ENCODE measurements at regions not wholly inside any gene's neighbourhood (a gene's known extent, or its start where the extent isn't known, plus 50 kb on each side); places are given as distances from the start of the nearest gene placed in this dataset.

DNA sequence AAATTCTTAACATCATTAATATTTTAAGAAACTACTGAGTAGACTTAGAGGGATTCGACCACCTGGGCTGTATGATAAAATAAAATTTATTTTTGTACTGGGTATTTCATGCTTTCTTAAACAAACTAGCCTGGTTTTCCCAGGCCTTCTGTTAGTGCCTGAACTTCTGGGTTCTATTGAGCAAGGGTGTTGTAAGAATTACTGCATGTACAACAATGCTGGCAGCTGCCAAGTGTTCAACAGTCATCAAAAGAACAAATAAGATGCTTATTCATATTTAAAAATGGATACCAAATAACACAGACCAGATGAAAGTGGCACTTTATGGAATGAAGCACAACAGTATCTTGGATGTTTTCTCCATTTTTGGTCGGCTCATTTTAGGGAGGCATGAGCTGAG is 123.2 kb upstream of the FBXL7 start:
- no peak overlapping the region for H3K4me3 ChIP-seq (ENCODE audit: low read depth, low read length)
- DNase-seq (ENCODE audit: low read depth): no peak
- TF ChIP-seq, protein P1, sequence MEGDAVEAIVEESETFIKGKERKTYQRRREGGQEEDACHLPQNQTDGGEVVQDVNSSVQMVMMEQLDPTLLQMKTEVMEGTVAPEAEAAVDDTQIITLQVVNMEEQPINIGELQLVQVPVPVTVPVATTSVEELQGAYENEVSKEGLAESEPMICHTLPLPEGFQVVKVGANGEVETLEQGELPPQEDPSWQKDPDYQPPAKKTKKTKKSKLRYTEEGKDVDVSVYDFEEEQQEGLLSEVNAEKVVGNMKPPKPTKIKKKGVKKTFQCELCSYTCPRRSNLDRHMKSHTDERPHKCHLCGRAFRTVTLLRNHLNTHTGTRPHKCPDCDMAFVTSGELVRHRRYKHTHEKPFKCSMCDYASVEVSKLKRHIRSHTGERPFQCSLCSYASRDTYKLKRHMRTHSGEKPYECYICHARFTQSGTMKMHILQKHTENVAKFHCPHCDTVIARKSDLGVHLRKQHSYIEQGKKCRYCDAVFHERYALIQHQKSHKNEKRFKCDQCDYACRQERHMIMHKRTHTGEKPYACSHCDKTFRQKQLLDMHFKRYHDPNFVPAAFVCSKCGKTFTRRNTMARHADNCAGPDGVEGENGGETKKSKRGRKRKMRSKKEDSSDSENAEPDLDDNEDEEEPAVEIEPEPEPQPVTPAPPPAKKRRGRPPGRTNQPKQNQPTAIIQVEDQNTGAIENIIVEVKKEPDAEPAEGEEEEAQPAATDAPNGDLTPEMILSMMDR (IDR thresholded peaks at IDR 0.05; ENCODE audit: insufficient read depth, low read depth, low read length): no peak

- no peak overlapping the region for H3K4me3 ChIP-seq (ENCODE audit: low read depth, low read length)
- TF ChIP-seq, protein P1 (IDR thresholded peaks at IDR 0.05; ENCODE audit: insufficient read depth, low read depth, low read length): no peak
- DNase-seq (ENCODE audit: low read depth): no peak
Measured at GRCh38 chr5:15376088-15376487, 123.9 kb upstream of the FBXL7 start.

- no peak overlapping the region for H3K4me3 ChIP-seq (ENCODE audit: low read depth, low read length)
- TF ChIP-seq, protein P1 (IDR thresholded peaks at IDR 0.05; ENCODE audit: insufficient read depth, low read depth, low read length): no peak
- no peak for DNase-seq (ENCODE audit: low read depth)
Measured at GRCh38 chr5:15375559-15375958, 124.4 kb upstream of the FBXL7 start.

DNA sequence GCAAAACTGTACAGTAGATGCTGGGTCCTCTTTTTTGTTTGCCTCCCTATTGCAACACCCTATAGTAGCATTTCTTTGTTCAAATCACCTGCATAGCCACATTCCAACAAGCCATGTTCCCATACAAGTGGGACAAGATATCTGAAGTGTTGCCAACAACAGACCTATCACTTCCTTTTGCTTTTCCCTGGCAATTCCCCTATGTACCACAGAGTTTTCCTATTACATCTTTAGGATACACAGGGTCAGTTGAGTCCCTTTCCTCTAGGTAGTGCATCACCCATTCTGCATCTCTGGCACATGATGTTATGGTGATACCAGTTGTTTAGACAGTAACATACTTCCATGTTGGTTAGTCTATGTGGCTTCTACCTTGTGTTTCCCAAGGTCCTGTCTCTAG is 125.1 kb upstream of the FBXL7 start:
- no peak overlapping the region for H3K4me3 ChIP-seq (ENCODE audit: low read depth, low read length)
- TF ChIP-seq, protein P1 (IDR thresholded peaks at IDR 0.05; ENCODE audit: insufficient read depth, low read depth, low read length): no peak

GRCh38 chr5:15373151-15373550 is 126.8 kb upstream of the FBXL7 start:
- H3K4me3 ChIP-seq (ENCODE audit: low read depth, low read length): no peak overlapping the region
- TF ChIP-seq, protein P1 (IDR thresholded peaks at IDR 0.05; ENCODE audit: insufficient read depth, low read depth, low read length): no peak
- no peak for DNase-seq (ENCODE audit: low read depth)

More for the DNA sequence above, 125.1 kb upstream of the FBXL7 start:
- no peak for DNase-seq (ENCODE audit: low read depth)

DNA sequence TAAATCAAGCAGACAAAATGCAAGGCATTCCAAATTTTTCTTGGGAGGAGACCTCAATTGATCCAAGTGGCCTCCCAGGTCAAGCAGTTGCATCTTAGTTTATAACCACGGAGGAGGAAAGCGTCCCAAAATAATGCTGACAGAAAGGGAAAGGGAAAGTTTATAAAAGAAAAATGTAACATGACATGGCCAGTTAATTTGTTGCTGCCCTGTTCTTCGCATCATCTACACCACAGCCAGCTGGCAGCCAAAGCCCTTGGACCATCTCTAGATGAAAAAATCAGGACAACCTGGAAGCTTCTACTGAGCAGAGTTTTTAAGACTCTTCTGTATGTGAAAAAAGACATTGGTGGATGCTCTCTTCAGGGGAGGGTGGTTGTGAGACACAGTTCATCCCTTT is 128.8 kb upstream of the FBXL7 start:
- H3K4me3 ChIP-seq (ENCODE audit: low read depth, low read length): no peak overlapping the region
- TF ChIP-seq, protein P1 (IDR thresholded peaks at IDR 0.05; ENCODE audit: insufficient read depth, low read depth, low read length): no peak
- DNase-seq (ENCODE audit: low read depth): no peak

DNA sequence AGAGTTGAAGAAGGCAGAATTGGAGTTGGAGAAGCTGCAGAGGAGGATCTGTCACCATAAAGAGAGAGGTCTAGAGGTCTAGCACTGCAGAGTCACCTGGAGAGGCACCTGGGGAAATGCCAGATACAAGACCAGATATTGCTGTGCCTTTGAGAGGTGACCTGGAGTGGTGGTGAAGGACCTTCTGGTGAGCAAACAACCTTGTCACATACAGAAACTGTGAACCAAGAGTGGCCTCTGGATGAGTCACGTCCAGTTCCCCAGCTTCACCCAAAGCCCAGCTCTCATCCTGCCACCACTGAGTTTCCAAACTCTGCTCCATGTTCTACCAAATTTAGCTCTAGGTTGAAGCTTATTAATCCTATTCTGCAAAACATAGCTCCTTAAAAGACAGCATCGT is 131.1 kb upstream of the FBXL7 start:
- DNase-seq (ENCODE audit: low read depth): no peak
- H3K4me3 ChIP-seq (ENCODE audit: low read depth, low read length): no peak overlapping the region
- TF ChIP-seq, protein P1 (IDR thresholded peaks at IDR 0.05; ENCODE audit: insufficient read depth, low read depth, low read length): no peak

All from fibroblast of villous mesenchyme (primary cell).